ENCODE measurements at regions not wholly inside any gene's neighbourhood (a gene's known extent, or its start where the extent isn't known, plus 50 kb on each side); places are given as distances from the start of the nearest gene placed in this dataset.

- H3K23ac ChIP-seq (ENCODE audit: low read depth, low read length) = no peak overlapping the region
- H2BK120ac ChIP-seq (ENCODE audit: low read depth, low read length) = no peak overlapping the region
- H4K20me1 ChIP-seq (ENCODE audit: insufficient read depth, low read length) = no peaks in the 10 kb centered on the region
- no peak overlapping the region for H4K5ac ChIP-seq (ENCODE audit: low read depth, low read length)
- CTCF ChIA-PET = no interaction called here
- in situ Hi-C loops (cut with MboI; ENCODE audit: low sequenced_read_pairs) = no loop called here
- H3K9me1 ChIP-seq (ENCODE audit: insufficient read depth, low read length) = no peaks in the 10 kb centered on the region
- H2AK5ac ChIP-seq (ENCODE audit: low read depth, low read length) = no peak overlapping the region
- TF ChIP-seq RAD21 (IDR thresholded peaks at IDR 0.05; ENCODE audit: low read length) (no peak), MXI1 (IDR thresholded peaks at IDR 0.05; ENCODE audit: borderline replicate concordance, low read depth, low read length) (no peak), FOS (IDR thresholded peaks at IDR 0.05; ENCODE audit: low read depth, low read length) (no peak), USF2 (IDR thresholded peaks at IDR 0.05; ENCODE audit: low read depth, low read length) (no peak), MAZ (IDR thresholded peaks at IDR 0.05; ENCODE audit: borderline replicate concordance, low read depth, low read length) (no peak), ELK1 (IDR thresholded peaks at IDR 0.05; ENCODE audit: borderline replicate concordance, low read depth, low read length) (no peak), RCOR1 (IDR thresholded peaks at IDR 0.05; ENCODE audit: insufficient replicate concordance, low read length) (no peak), MAFK (IDR thresholded peaks at IDR 0.05; ENCODE audit: low read depth, low read length) (no peak), CHD1 (IDR thresholded peaks at IDR 0.05; ENCODE audit: low read depth, low read length) (no peak), BHLHE40 (IDR thresholded peaks at IDR 0.05; ENCODE audit: low read depth, low read length) (no peak), POLR2A (IDR thresholded peaks at IDR 0.05; ENCODE audit: low read depth, low read length) (no peak), CTCF (conservative IDR thresholded peaks at IDR 0.05; ENCODE audit: low read depth, low read length) (no peak), CEBPB (IDR thresholded peaks at IDR 0.05; ENCODE audit: low read depth, low read length) (no peak), RFX5 (IDR thresholded peaks at IDR 0.05; ENCODE audit: low read depth, low read length) (no peak), NFE2L2 (IDR thresholded peaks at IDR 0.05; ENCODE audit: low read depth, low read length) (no peak), SMC3 (IDR thresholded peaks at IDR 0.05; ENCODE audit: low read depth, low read length) (no peak)
- no peak overlapping the region for H4K8ac ChIP-seq (ENCODE audit: low read depth in 2 of 2, low read length in 2 of 2)
- H3K27ac ChIP-seq (ENCODE audit: insufficient read depth, low read length) = no peak overlapping the region
- H3K4me1 ChIP-seq (ENCODE audit: control insufficient read depth, insufficient read depth, low read length) = no peaks in the 10 kb centered on the region
- H3K56ac ChIP-seq (ENCODE audit: extremely low read depth, insufficient read depth, low read length) = no peak overlapping the region
- POLR2A ChIA-PET (ENCODE audit: unreplicated experiment) = no interaction called here
- no peak overlapping the region for H2AFZ ChIP-seq (replicated peaks; ENCODE audit: low read length, poor library complexity)
- no peaks in the 10 kb centered on the region for H3K27me3 ChIP-seq (ENCODE audit: control insufficient read depth, insufficient read depth, low read length)
- no peaks in the 10 kb centered on the region for H3K9me3 ChIP-seq (ENCODE audit: control insufficient read depth, insufficient read depth, low read length)
- no peak overlapping the region for H3K4me3 ChIP-seq (ENCODE audit: insufficient read depth, low read depth, low read length)
- ATAC-seq (ENCODE audit: low read depth) (no peak), DNase-seq (no peak)
- no peaks in the 10 kb centered on the region for H3K79me1 ChIP-seq (ENCODE audit: low read depth in 1 of 2, low read length in 2 of 2)
- no TSS peak for BruUV-seq (replicated peaks)
- H3K18ac ChIP-seq (ENCODE audit: low read depth, low read length) = no peak overlapping the region
- no peak overlapping the region for H2AK9ac ChIP-seq (replicated peaks; ENCODE audit: low read depth, low read length, poor library complexity)
- H3K9ac ChIP-seq (ENCODE audit: low read depth, low read length) = no peak overlapping the region
- intact Hi-C loops (cut with micrococcal nuclease) = no loop called here
- H3K4ac ChIP-seq (ENCODE audit: low read depth, low read length) = no peak overlapping the region
- no peaks in the 10 kb centered on the region for H3K36me3 ChIP-seq (ENCODE audit: control insufficient read depth, insufficient read depth, low read length)
- dilution Hi-C loops (cut with HindIII; ENCODE audit: low sequenced_read_pairs, unreplicated experiment) = no loop called here
- H2BK5ac ChIP-seq (ENCODE audit: low read depth, low read length, poor library complexity, severe bottlenecking) = no peak overlapping the region
- no peak overlapping the region for H3K4me2 ChIP-seq (ENCODE audit: low read depth, low read length)
- H2BK15ac ChIP-seq (ENCODE audit: low read depth, low read length) = no peak overlapping the region
- H4K91ac ChIP-seq (ENCODE audit: insufficient read depth, low read depth, low read length) = no peak overlapping the region
- H2BK20ac ChIP-seq (ENCODE audit: low read depth, low read length) = no peak overlapping the region
- WGBS, 2 experiments (ENCODE audit: extremely low coverage in 2 of 2, insufficient read length in 1 of 2) = no CpG with 5 or more reads among the region's 4 CpGs
- no peak overlapping the region for H3K14ac ChIP-seq (replicated peaks; ENCODE audit: low read depth, low read length)
Measured at GRCh38 chr9:28770226-28770625, 1196.9 kb upstream of the C9orf72 start.
